OCI-LY7 (cell line): ENCODE measurements at regions not wholly inside any gene's neighbourhood (a gene's known extent, or its start where the extent isn't known, plus 50 kb on each side); places are given as distances from the start of the nearest gene placed in this dataset.

Source experiments
- BruUV-seq: library from RNA; stranded (reverse); fragments of 400-500 nt; replicated peaks from 2 replicates; lab custom pipeline; 2021; lab: Mats Ljungman, UMichigan
- CTCF ChIA-PET: fragments of 300-600 bp; sonication (Branson Sonifier 250); formaldehyde crosslinking; loops from one replicate; lab custom pipeline; 2022; ENCODE audit warnings: antibody characterized with exemption; ENCODE audit not compliant: unreplicated experiment; lab: Charles Lee
- POLR2A ChIA-PET: fragments of 300-600 bp; sonication (Branson Sonifier 250); formaldehyde crosslinking; loops from one replicate; lab custom pipeline; 2022; ENCODE audit warnings: antibody characterized with exemption; lab: Charles Lee
- DNase-seq: peaks from one replicate; pipeline ENCODE4 v3.0.0-alpha.2; 2015; ENCODE audit warnings: low spot score
- H2AFZ ChIP-seq: fragments of 200-600 bp; sonication (generic), shearing (Covaris generic); 2 replicates; pipeline ENCODE4 v1.6.1; 2014; ENCODE audit warnings: mild to moderate bottlenecking, antibody characterized with exemption, low read length, moderate library complexity
- H3K27ac ChIP-seq: fragments of 200-600 bp; sonication (generic); 2 replicates; pipeline ENCODE4 v1.5.1; 2014; ENCODE audit warnings: mixed run types, low read depth, mild to moderate bottlenecking, moderate library complexity, low read length, inconsistent platforms; ENCODE audit not compliant: poor library complexity, severe bottlenecking
- H3K36me3 ChIP-seq: fragments of 200-600 bp; sonication (generic); 2 replicates; pipeline ENCODE4 v1.6.1; 2014; ENCODE audit warnings: mild to moderate bottlenecking, antibody characterized with exemption, low read length, moderate library complexity, mixed read lengths; ENCODE audit not compliant: insufficient read depth
- H3K4me1 ChIP-seq: fragments of 200-600 bp; sonication (generic); 2 replicates; pipeline ENCODE4 v1.5.1; 2014; ENCODE audit warnings: mild to moderate bottlenecking, low read length; ENCODE audit not compliant: insufficient read depth, poor library complexity, severe bottlenecking
- H3K4me2 ChIP-seq: fragments of 200-600 bp; sonication (generic); 2 replicates; pipeline ENCODE4 v1.6.1; 2014; ENCODE audit warnings: mild to moderate bottlenecking, low read length
- H3K4me3 ChIP-seq: fragments of 200-600 bp; sonication (generic); 2 replicates; pipeline ENCODE4 v1.5.1; 2014; ENCODE audit warnings: mild to moderate bottlenecking, low read depth, low read length; ENCODE audit not compliant: poor library complexity, severe bottlenecking
- H3K79me2 ChIP-seq: fragments of 200-600 bp; sonication (generic); 2 replicates; pipeline ENCODE4 v1.6.1; 2016; ENCODE audit warnings: low read depth, mild to moderate bottlenecking, low read length, moderate library complexity, mixed read lengths; ENCODE audit not compliant: insufficient read depth
- H3K9me2 ChIP-seq: fragments of 200-600 bp; sonication (generic); 2 replicates; pipeline ENCODE4 v1.6.1; 2016; ENCODE audit warnings: mild to moderate bottlenecking, low read length, mixed read lengths; ENCODE audit not compliant: insufficient read depth
- H3K9me3 ChIP-seq: fragments of 200-600 bp; sonication (generic); 2 replicates; pipeline ENCODE4 v1.6.1; 2014; ENCODE audit warnings: mild to moderate bottlenecking, mixed run types, low read length, mixed read lengths
- H4K20me1 ChIP-seq: fragments of 200-600 bp; sonication (generic); 2 replicates; pipeline ENCODE4 v1.6.1; 2014; ENCODE audit warnings: mild to moderate bottlenecking, antibody characterized with exemption, low read length, moderate library complexity, mixed read lengths; ENCODE audit not compliant: insufficient read depth
- CTCF ChIP-seq: fragments of 200-600 bp; sonication (generic); conservative IDR thresholded peaks from 2 replicates; pipeline ENCODE4 v1.5.1; 2014; ENCODE audit warnings: mild to moderate bottlenecking, antibody characterized with exemption, low read length, moderate library complexity, mixed read lengths
- EZH2phosphoT487 ChIP-seq: fragments of 200-600 bp; sonication (generic); IDR thresholded peaks from 2 replicates; pipeline ENCODE4 v1.6.1; 2018; ENCODE audit warnings: low read depth, borderline replicate concordance, mild to moderate bottlenecking, mixed run types, antibody characterized with exemption, low read length, moderate library complexity, mixed read lengths
- intact Hi-C: fragments of 100-400 bp; cut with micrococcal nuclease; formaldehyde crosslinking; loops from one replicate; pipeline ENCODE4 v1.10.0; 2022; ENCODE audit not compliant: unreplicated experiment

- H3K4me1 ChIP-seq: no peaks in the 10 kb centered on the region
- no peak overlapping the region for H3K4me2 ChIP-seq
- no peak overlapping the region for H2AFZ ChIP-seq
- H3K36me3 ChIP-seq: no peaks in the 10 kb centered on the region
- ChIA-PET CTCF (no interaction called here), POLR2A (interaction anchor here (0.6 kb wide), 1 partner anchor 1139 kb away, joined by 7 read pairs; no protein-coding TSS in a partner anchor)
- no peak overlapping the region for H3K4me3 ChIP-seq
- no peaks in the 10 kb centered on the region for H3K9me2 ChIP-seq
- intact Hi-C loops: no loop called here
- no peaks in the 10 kb centered on the region for H4K20me1 ChIP-seq
- H3K9me3 ChIP-seq: no peaks in the 10 kb centered on the region
- DNase-seq: no peak
- H3K79me2 ChIP-seq: no peaks in the 10 kb centered on the region
- no TSS peak for BruUV-seq
- no peak overlapping the region for H3K27ac ChIP-seq
- no peak for TF ChIP-seq EZH2phosphoT487
- TF ChIP-seq CTCF: no peak
Measured at GRCh38 chr5:58135571-58136335, 324.1 kb downstream of the PLK2 start.

- no peaks in the 10 kb centered on the region for H4K20me1 ChIP-seq
- ChIA-PET POLR2A (interaction anchor here (0.6 kb wide), 1 partner anchor 432 kb away, joined by 3 read pairs; no protein-coding TSS in a partner anchor), CTCF (no interaction called here)
- H3K4me3 ChIP-seq: no peak overlapping the region
- H3K79me2 ChIP-seq: no peaks in the 10 kb centered on the region
- intact Hi-C loops: no loop called here
- TF ChIP-seq EZH2phosphoT487 (no peak), CTCF (no peak)
- no peaks in the 10 kb centered on the region for H3K9me2 ChIP-seq
- H3K9me3 ChIP-seq: no peaks in the 10 kb centered on the region
- H3K4me2 ChIP-seq: no peak overlapping the region
- H3K27ac ChIP-seq: no peak overlapping the region
- BruUV-seq: no TSS peak
- no peak for DNase-seq
- no peaks in the 10 kb centered on the region for H3K36me3 ChIP-seq
- no peak overlapping the region for H2AFZ ChIP-seq
- H3K4me1 ChIP-seq: no peaks in the 10 kb centered on the region
Measured at GRCh38 chr5:58133631-58134296, 326.1 kb downstream of the PLK2 start.
